WERI-Rb-1 (cell line): ENCODE measurements at regions not wholly inside any gene's neighbourhood (a gene's known extent, or its start where the extent isn't known, plus 50 kb on each side); places are given as distances from the start of the nearest gene placed in this dataset.

Experiments
- DNase-seq: peaks from one replicate; pipeline ENCODE4 v3.0.0-alpha.2; 2020
- H3K27ac ChIP-seq: fragments of 250-450 bp; sonication (Bioruptor Pico); 2 replicates; pipeline ENCODE4 v1.5.1; 2020; ENCODE audit warnings: mild to moderate bottlenecking, moderate library complexity
- H3K27me3 ChIP-seq: fragments of 250-450 bp; sonication (Bioruptor Pico); 2 replicates; pipeline ENCODE4 v1.5.1; 2021; ENCODE audit warnings: mild to moderate bottlenecking, low read depth, moderate library complexity; ENCODE audit not compliant: insufficient read depth, severe bottlenecking
- H3K36me3 ChIP-seq: fragments of 250-450 bp; sonication (Bioruptor Pico); 2 replicates; pipeline ENCODE4 v1.5.1; 2020; ENCODE audit warnings: mild to moderate bottlenecking, moderate library complexity
- H3K4me3 ChIP-seq: 2 replicates; pipeline ENCODE4 v1.5.1; 2011; ENCODE audit warnings: low read depth, mild to moderate bottlenecking, control low read depth, low read length
- H3K9me3 ChIP-seq: fragments of 250-450 bp; sonication (Bioruptor Pico); 2 replicates; pipeline ENCODE4 v1.5.1; 2021; ENCODE audit warnings: mild to moderate bottlenecking, moderate library complexity; ENCODE audit not compliant: severe bottlenecking
- CTCF ChIP-seq: IDR thresholded peaks from 2 replicates; pipeline ENCODE4 v1.5.1; 2011; ENCODE audit warnings: low read depth, mild to moderate bottlenecking, control low read depth, inconsistent platforms, low read length

- Histone ChIP-seq H3K9me3 (no peaks in the 10 kb centered on the region), H3K36me3 (no peaks in the 10 kb centered on the region), H3K27me3 (no peaks in the 10 kb centered on the region), H3K4me3 (no peak overlapping the region), H3K27ac (no peak overlapping the region)
- DNase-seq = no peak
- no peak for TF ChIP-seq CTCF
Measured at GRCh38 chr14:66238969-66239368, 247.2 kb upstream of the CCDC196 start.

GRCh38 chr14:66239589-66239988 lies 246.6 kb upstream of the CCDC196 start:
- no peaks in the 10 kb centered on the region for H3K27me3 ChIP-seq
- no peak for TF ChIP-seq CTCF
- DNase-seq = no peak

GRCh38 chr14:66240105-66240504 lies 246.1 kb upstream of the CCDC196 start:
- no peak overlapping the region for H3K27ac ChIP-seq
- no peak overlapping the region for H3K4me3 ChIP-seq
- no peaks in the 10 kb centered on the region for H3K36me3 ChIP-seq
- no peak for DNase-seq
- H3K27me3 ChIP-seq = no peaks in the 10 kb centered on the region
- no peaks in the 10 kb centered on the region for H3K9me3 ChIP-seq
- no peak for TF ChIP-seq CTCF

More at GRCh38 chr14:66239589-66239988, 246.6 kb upstream of the CCDC196 start:
- Histone ChIP-seq H3K4me3 (no peak overlapping the region), H3K27ac (no peak overlapping the region), H3K9me3 (no peaks in the 10 kb centered on the region), H3K36me3 (no peaks in the 10 kb centered on the region)

- DNase-seq = no peak
- H3K27me3 ChIP-seq = no peaks in the 10 kb centered on the region
Measured at GRCh38 chr14:66242001-66242400, 244.2 kb upstream of the CCDC196 start.

GRCh38 chr14:66244834-66245233 lies 241.3 kb upstream of the CCDC196 start:
- DNase-seq = no peak
- no peaks in the 10 kb centered on the region for H3K9me3 ChIP-seq
- no peak for TF ChIP-seq CTCF
- H3K27ac ChIP-seq = no peak overlapping the region
- no peak overlapping the region for H3K4me3 ChIP-seq
- H3K36me3 ChIP-seq = no peaks in the 10 kb centered on the region
- H3K27me3 ChIP-seq = no peaks in the 10 kb centered on the region

More at GRCh38 chr14:66242001-66242400, 244.2 kb upstream of the CCDC196 start:
- no peak for TF ChIP-seq CTCF
- Histone ChIP-seq H3K27ac (no peak overlapping the region), H3K36me3 (no peaks in the 10 kb centered on the region), H3K4me3 (no peak overlapping the region), H3K9me3 (no peaks in the 10 kb centered on the region)

- H3K9me3 ChIP-seq = no peaks in the 10 kb centered on the region
- H3K27me3 ChIP-seq = no peaks in the 10 kb centered on the region
- no peak overlapping the region for H3K27ac ChIP-seq
- no peak for DNase-seq
- H3K4me3 ChIP-seq = no peak overlapping the region
- H3K36me3 ChIP-seq = no peaks in the 10 kb centered on the region
- no peak for TF ChIP-seq CTCF
Measured at GRCh38 chr14:66247662-66248193, 238.4 kb upstream of the CCDC196 start.
